Right lobe of liver (tissue), 4 donors: ENCODE measurements at regions not wholly inside any gene's neighbourhood (a gene's known extent, or its start where the extent isn't known, plus 50 kb on each side); places are given as distances from the start of the nearest gene placed in this dataset.

Experiments used
- POLR2A ChIP-seq: fragments of 450-650 bp; IDR thresholded peaks from one replicate; pipeline ENCODE4 v1.6.1; 2017; ENCODE audit warnings: antibody characterized with exemption, mild to moderate bottlenecking
- TF ChIP-seq, protein P1 (sequence below), 4 donors: fragments of 200-600 bp in 3 of 4; fragments of 450-650 bp in 1 of 4; IDR thresholded peaks; one replicate each; pipeline versions ENCODE4 v1.5.1 to v1.8.0; 2016 to 2022; ENCODE audit warnings: antibody characterized with exemption in 4 of 4, mild to moderate bottlenecking in 2 of 4
- donor health status: DM: no; HTN: no; CAD: no.
- donor health status: DM: no; HTN: no; CAD: no.
- donor health status: DM: no; HTN: yes; CAD: no.

DNA sequence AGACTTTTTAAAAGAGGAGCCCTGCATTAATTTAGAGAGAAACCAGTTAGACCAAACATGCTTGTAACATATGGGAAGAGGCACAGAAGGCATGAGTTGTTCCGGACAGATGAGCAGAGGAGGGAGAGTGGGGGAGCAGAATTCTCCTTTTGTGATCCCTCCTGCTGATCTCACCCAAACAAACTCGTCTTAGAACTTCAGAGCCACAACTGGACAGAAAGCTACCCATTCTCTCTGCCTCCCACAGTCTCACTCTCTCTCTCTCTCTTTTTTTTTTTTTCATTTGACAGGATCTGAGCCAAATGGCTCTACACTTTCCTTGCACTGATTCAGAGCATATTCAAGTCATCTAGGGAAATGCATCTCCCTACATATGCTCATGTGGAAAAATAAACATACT lies 196.0 kb upstream of the PAPPA start:
- TF ChIP-seq POLR2A = no peak
- TF ChIP-seq, protein P1, sequence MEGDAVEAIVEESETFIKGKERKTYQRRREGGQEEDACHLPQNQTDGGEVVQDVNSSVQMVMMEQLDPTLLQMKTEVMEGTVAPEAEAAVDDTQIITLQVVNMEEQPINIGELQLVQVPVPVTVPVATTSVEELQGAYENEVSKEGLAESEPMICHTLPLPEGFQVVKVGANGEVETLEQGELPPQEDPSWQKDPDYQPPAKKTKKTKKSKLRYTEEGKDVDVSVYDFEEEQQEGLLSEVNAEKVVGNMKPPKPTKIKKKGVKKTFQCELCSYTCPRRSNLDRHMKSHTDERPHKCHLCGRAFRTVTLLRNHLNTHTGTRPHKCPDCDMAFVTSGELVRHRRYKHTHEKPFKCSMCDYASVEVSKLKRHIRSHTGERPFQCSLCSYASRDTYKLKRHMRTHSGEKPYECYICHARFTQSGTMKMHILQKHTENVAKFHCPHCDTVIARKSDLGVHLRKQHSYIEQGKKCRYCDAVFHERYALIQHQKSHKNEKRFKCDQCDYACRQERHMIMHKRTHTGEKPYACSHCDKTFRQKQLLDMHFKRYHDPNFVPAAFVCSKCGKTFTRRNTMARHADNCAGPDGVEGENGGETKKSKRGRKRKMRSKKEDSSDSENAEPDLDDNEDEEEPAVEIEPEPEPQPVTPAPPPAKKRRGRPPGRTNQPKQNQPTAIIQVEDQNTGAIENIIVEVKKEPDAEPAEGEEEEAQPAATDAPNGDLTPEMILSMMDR (IDR thresholded peaks at IDR 0.05) = no peak
